NB4 (cell line): ENCODE measurements at regions not wholly inside any gene's neighbourhood (a gene's known extent, or its start where the extent isn't known, plus 50 kb on each side); places are given as distances from the start of the nearest gene placed in this dataset.

Source experiments
- MYC ChIP-seq: IDR thresholded peaks from 2 replicates; pipeline ENCODE4 v1.6.1; 2011; ENCODE audit warnings: low read depth, low read length
- POLR2A ChIP-seq: IDR thresholded peaks from 2 replicates; pipeline ENCODE4 v1.6.1; 2011; ENCODE audit warnings: mild to moderate bottlenecking; ENCODE audit not compliant: insufficient read length; ENCODE audit errors: extremely low read depth
- TF ChIP-seq, protein P1 (sequence below): IDR thresholded peaks from one replicate; pipeline ENCODE4 v1.5.1; 2012; ENCODE audit warnings: low read depth, low read length

DNA sequence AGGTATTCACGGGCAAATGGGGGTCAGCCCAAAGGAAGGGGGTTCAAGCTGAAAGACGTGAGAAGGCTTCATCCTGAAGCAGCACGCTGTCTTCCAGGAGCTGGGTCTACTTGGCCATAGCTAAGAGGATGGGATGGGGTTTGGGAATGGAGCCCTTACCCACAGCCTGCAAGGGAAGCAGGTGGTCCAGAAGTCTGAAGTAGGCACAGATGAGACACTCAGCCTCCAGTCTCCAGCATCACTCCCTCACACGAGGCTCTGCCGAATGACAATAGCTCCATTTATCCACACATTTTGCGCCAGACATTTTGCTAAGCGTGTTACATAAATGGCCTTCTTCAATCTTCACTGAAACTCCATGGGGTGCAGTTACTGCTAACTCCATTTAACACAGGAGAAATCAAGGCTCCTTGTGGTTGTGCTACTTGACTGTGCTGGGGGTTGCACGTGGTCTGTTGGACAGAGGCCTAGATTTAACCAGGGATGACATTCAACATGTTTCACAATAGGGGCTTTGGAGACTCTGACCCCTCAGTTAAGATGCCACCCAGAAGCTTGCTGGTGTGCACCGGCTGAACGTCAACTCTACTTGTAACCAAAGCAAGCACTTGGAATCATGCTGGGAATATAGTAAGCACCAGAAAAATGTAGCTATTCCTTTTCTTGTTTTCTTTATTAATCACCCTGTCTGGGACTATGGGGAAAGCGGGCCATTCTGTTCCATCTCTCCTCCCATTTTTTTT lies 85.3 kb downstream of the FAM241B start:
- TF ChIP-seq, protein P1, sequence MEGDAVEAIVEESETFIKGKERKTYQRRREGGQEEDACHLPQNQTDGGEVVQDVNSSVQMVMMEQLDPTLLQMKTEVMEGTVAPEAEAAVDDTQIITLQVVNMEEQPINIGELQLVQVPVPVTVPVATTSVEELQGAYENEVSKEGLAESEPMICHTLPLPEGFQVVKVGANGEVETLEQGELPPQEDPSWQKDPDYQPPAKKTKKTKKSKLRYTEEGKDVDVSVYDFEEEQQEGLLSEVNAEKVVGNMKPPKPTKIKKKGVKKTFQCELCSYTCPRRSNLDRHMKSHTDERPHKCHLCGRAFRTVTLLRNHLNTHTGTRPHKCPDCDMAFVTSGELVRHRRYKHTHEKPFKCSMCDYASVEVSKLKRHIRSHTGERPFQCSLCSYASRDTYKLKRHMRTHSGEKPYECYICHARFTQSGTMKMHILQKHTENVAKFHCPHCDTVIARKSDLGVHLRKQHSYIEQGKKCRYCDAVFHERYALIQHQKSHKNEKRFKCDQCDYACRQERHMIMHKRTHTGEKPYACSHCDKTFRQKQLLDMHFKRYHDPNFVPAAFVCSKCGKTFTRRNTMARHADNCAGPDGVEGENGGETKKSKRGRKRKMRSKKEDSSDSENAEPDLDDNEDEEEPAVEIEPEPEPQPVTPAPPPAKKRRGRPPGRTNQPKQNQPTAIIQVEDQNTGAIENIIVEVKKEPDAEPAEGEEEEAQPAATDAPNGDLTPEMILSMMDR = no peak
- TF ChIP-seq POLR2A (no peak), MYC (no peak)
